ENCODE measurements at regions not wholly inside any gene's neighbourhood (a gene's known extent, or its start where the extent isn't known, plus 50 kb on each side); places are given as distances from the start of the nearest gene placed in this dataset.

- TF ChIP-seq, protein P1, sequence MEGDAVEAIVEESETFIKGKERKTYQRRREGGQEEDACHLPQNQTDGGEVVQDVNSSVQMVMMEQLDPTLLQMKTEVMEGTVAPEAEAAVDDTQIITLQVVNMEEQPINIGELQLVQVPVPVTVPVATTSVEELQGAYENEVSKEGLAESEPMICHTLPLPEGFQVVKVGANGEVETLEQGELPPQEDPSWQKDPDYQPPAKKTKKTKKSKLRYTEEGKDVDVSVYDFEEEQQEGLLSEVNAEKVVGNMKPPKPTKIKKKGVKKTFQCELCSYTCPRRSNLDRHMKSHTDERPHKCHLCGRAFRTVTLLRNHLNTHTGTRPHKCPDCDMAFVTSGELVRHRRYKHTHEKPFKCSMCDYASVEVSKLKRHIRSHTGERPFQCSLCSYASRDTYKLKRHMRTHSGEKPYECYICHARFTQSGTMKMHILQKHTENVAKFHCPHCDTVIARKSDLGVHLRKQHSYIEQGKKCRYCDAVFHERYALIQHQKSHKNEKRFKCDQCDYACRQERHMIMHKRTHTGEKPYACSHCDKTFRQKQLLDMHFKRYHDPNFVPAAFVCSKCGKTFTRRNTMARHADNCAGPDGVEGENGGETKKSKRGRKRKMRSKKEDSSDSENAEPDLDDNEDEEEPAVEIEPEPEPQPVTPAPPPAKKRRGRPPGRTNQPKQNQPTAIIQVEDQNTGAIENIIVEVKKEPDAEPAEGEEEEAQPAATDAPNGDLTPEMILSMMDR (IDR thresholded peaks at IDR 0.05; ENCODE audit: extremely low read depth, low read depth, low read length) = peak; percentile 8
- Histone ChIP-seq H3K4me2 (ENCODE audit: insufficient read depth, low read length) (no peak overlapping the region), H3K79me2 (ENCODE audit: insufficient read depth, low read length) (no peaks in the 10 kb centered on the region), H3K27ac (ENCODE audit: low read depth, low read length) (no peak overlapping the region), H3K27me3 (ENCODE audit: insufficient read depth, low read length) (peaks cover 37% of the 10 kb centered on the region), H3K9me3 (ENCODE audit: low read depth, low read length) (no peaks in the 10 kb centered on the region), H3K36me3 (ENCODE audit: insufficient read depth, low read length) (no peaks in the 10 kb centered on the region), H3K4me1 (ENCODE audit: insufficient read depth, low read length) (no peaks in the 10 kb centered on the region), H3K4me3 (ENCODE audit: insufficient read depth, low read length) (no peak overlapping the region), H4K20me1 (ENCODE audit: insufficient read depth, low read length) (no peaks in the 10 kb centered on the region), H2AFZ (ENCODE audit: low read length) (no peak overlapping the region)
- no peak for DNase-seq (ENCODE audit: insufficient read length, low spot score, missing footprints)
These were observed 162.1 kb upstream of the ZNF516 start for GRCh38 chr18:76656925-76657827.

DNA sequence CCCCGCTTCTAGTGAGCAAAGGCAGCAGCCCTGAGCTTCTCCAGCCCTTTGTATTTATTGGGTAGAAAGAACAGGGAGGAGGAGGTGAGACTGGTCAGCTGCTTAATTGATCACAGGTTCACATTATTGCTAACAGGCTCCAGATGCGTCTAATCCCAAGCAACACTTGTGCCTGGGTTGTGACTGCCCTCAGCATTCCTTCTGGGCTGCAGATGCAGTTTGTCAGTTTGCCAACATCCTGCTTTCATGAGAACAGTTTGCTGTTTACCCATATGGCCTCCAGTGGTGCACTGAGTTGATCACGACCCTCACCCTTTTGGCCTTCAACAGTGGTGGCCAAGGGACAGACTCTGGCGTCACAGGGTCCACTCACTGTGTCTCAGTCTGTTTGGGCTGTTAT is 159.5 kb upstream of the ZNF516 start:
- H3K4me1 ChIP-seq (ENCODE audit: insufficient read depth, low read length) = no peaks in the 10 kb centered on the region
- TF ChIP-seq, protein P1 (IDR thresholded peaks at IDR 0.05; ENCODE audit: extremely low read depth, low read depth, low read length) = no peak
- no peaks in the 10 kb centered on the region for H4K20me1 ChIP-seq (ENCODE audit: insufficient read depth, low read length)
- no peaks in the 10 kb centered on the region for H3K9me3 ChIP-seq (ENCODE audit: low read depth, low read length)
- H2AFZ ChIP-seq (ENCODE audit: low read length) = no peak overlapping the region
- no peak overlapping the region for H3K4me3 ChIP-seq (ENCODE audit: insufficient read depth, low read length)
- no peak overlapping the region for H3K27ac ChIP-seq (ENCODE audit: low read depth, low read length)
- H3K27me3 ChIP-seq (ENCODE audit: insufficient read depth, low read length) = peaks cover 45% of the 10 kb centered on the region
- no peaks in the 10 kb centered on the region for H3K79me2 ChIP-seq (ENCODE audit: insufficient read depth, low read length)
- H3K4me2 ChIP-seq (ENCODE audit: insufficient read depth, low read length) = no peak overlapping the region
- DNase-seq (ENCODE audit: insufficient read length, low spot score, missing footprints) = no peak
- H3K36me3 ChIP-seq (ENCODE audit: insufficient read depth, low read length) = no peaks in the 10 kb centered on the region

- Histone ChIP-seq H2AFZ (ENCODE audit: low read length) (no peak overlapping the region), H3K4me3 (ENCODE audit: insufficient read depth, low read length) (no peak overlapping the region), H3K36me3 (ENCODE audit: insufficient read depth, low read length) (no peaks in the 10 kb centered on the region), H3K9me3 (ENCODE audit: low read depth, low read length) (no peaks in the 10 kb centered on the region), H3K27me3 (ENCODE audit: insufficient read depth, low read length) (peaks cover 14% of the 10 kb centered on the region), H4K20me1 (ENCODE audit: insufficient read depth, low read length) (no peaks in the 10 kb centered on the region), H3K79me2 (ENCODE audit: insufficient read depth, low read length) (no peaks in the 10 kb centered on the region), H3K4me2 (ENCODE audit: insufficient read depth, low read length) (no peak overlapping the region), H3K4me1 (ENCODE audit: insufficient read depth, low read length) (no peaks in the 10 kb centered on the region), H3K27ac (ENCODE audit: low read depth, low read length) (no peak overlapping the region)
- no peak for DNase-seq (ENCODE audit: insufficient read length, low spot score, missing footprints)
- TF ChIP-seq, protein P1 (IDR thresholded peaks at IDR 0.05; ENCODE audit: extremely low read depth, low read depth, low read length) = no peak
These were observed 152.3 kb upstream of the ZNF516 start for GRCh38 chr18:76647322-76647721.

GRCh38 chr18:76644580-76644979 is 149.5 kb upstream of the ZNF516 start:
- H3K79me2 ChIP-seq (ENCODE audit: insufficient read depth, low read length) = no peaks in the 10 kb centered on the region
- H3K27ac ChIP-seq (ENCODE audit: low read depth, low read length) = no peak overlapping the region
- H4K20me1 ChIP-seq (ENCODE audit: insufficient read depth, low read length) = no peaks in the 10 kb centered on the region
- TF ChIP-seq, protein P1 (IDR thresholded peaks at IDR 0.05; ENCODE audit: extremely low read depth, low read depth, low read length) = no peak
- no peaks in the 10 kb centered on the region for H3K36me3 ChIP-seq (ENCODE audit: insufficient read depth, low read length)
- H3K9me3 ChIP-seq (ENCODE audit: low read depth, low read length) = no peaks in the 10 kb centered on the region
- H3K27me3 ChIP-seq (ENCODE audit: insufficient read depth, low read length) = peaks cover 6% of the 10 kb centered on the region
- DNase-seq (ENCODE audit: insufficient read length, low spot score, missing footprints) = no peak
- no peak overlapping the region for H2AFZ ChIP-seq (ENCODE audit: low read length)
- no peak overlapping the region for H3K4me2 ChIP-seq (ENCODE audit: insufficient read depth, low read length)
- no peaks in the 10 kb centered on the region for H3K4me1 ChIP-seq (ENCODE audit: insufficient read depth, low read length)
- no peak overlapping the region for H3K4me3 ChIP-seq (ENCODE audit: insufficient read depth, low read length)

Measured in osteoblast (primary cell).